SU-DHL-6 (cell line): ENCODE measurements at regions not wholly inside any gene's neighbourhood (a gene's known extent, or its start where the extent isn't known, plus 50 kb on each side); places are given as distances from the start of the nearest gene placed in this dataset.

Source experiments
- H2AFZ ChIP-seq: fragments of 200-600 bp; sonication (generic); 2 replicates; pipeline ENCODE4 v1.6.1; 2014; ENCODE audit warnings: low read depth, mild to moderate bottlenecking, moderate library complexity, mixed read lengths, antibody characterized with exemption, low read length; ENCODE audit not compliant: severe bottlenecking
- H3F3A ChIP-seq: fragments of 200-600 bp; shearing (Covaris generic); 2 replicates; pipeline ENCODE4 v1.6.0; 2016; ENCODE audit warnings: antibody characterized with exemption, mild to moderate bottlenecking; ENCODE audit not compliant: insufficient read depth
- H3K27ac ChIP-seq: fragments of 200-600 bp; sonication (generic); 2 replicates; pipeline ENCODE4 v1.5.1; 2016; ENCODE audit warnings: low read depth, mild to moderate bottlenecking, low read length, moderate library complexity, mixed read lengths
- H3K27me3 ChIP-seq: fragments of 200-600 bp; sonication (generic), shearing (Covaris generic); 2 replicates; pipeline ENCODE4 v1.6.0; 2014; ENCODE audit warnings: mild to moderate bottlenecking, low read length
- H3K36me3 ChIP-seq: fragments of 200-600 bp; sonication (generic); 2 replicates; pipeline ENCODE4 v1.6.1; 2014; ENCODE audit warnings: mild to moderate bottlenecking, low read length, mixed read lengths
- H3K4me2 ChIP-seq: fragments of 300-600, 200-600 bp; shearing (Covaris generic), sonication (generic); 2 replicates; pipeline ENCODE4 v1.6.0; 2014; ENCODE audit warnings: low read length, low read depth, mild to moderate bottlenecking; ENCODE audit not compliant: poor library complexity, severe bottlenecking
- H3K4me3 ChIP-seq: fragments of 200-600 bp; sonication (generic); 2 replicates; pipeline ENCODE4 v1.5.1; 2014; ENCODE audit warnings: antibody characterized with exemption, low read length, mild to moderate bottlenecking, mixed read lengths; ENCODE audit not compliant: insufficient read depth, poor library complexity, severe bottlenecking
- H3K79me2 ChIP-seq: fragments of 200-600 bp; sonication (generic); 2 replicates; pipeline ENCODE4 v1.6.1; 2014; ENCODE audit warnings: mild to moderate bottlenecking, low read length, moderate library complexity; ENCODE audit not compliant: insufficient read depth
- H3K9ac ChIP-seq: fragments of 200-600 bp; sonication (generic); 2 replicates; pipeline ENCODE4 v1.7.0; 2014; ENCODE audit warnings: mild to moderate bottlenecking, low read length
- H3K9me2 ChIP-seq: fragments of 200-600 bp; sonication (generic); replicated peaks from 2 replicates; pipeline ENCODE4 v1.6.1; 2014; ENCODE audit warnings: low read length; ENCODE audit not compliant: insufficient read depth
- H3K9me3 ChIP-seq: fragments of 200-600 bp; sonication (generic); 2 replicates; pipeline ENCODE4 v1.6.1; 2014; ENCODE audit warnings: low read length, mixed read lengths; ENCODE audit not compliant: insufficient read depth
- H4K20me1 ChIP-seq: fragments of 200-600 bp; sonication (generic); 2 replicates; pipeline ENCODE4 v1.6.1; 2014; ENCODE audit warnings: low read depth, mild to moderate bottlenecking, antibody characterized with exemption, low read length, moderate library complexity, mixed read lengths
- EZH2phosphoT487 ChIP-seq: fragments of 200-600 bp; sonication (generic), shearing (Covaris generic); conservative IDR thresholded peaks from 2 replicates; pipeline ENCODE4 v1.6.1; 2018; ENCODE audit warnings: mild to moderate bottlenecking, antibody characterized with exemption, low read length, moderate library complexity, mixed read lengths
- TF ChIP-seq, protein P1 (sequence below): fragments of 200-600 bp; sonication (generic); IDR thresholded peaks from one replicate; pipeline ENCODE4 v1.5.1; 2017; ENCODE audit warnings: antibody characterized with exemption, mild to moderate bottlenecking, low read length, moderate library complexity; ENCODE audit not compliant: insufficient read depth, poor library complexity, severe bottlenecking

GRCh38 chr18:45357686-45358470 is 257.4 kb upstream of the SLC14A2 start:
- Histone ChIP-seq H3K4me3 (no peak overlapping the region), H3K79me2 (no peaks in the 10 kb centered on the region), H3K27ac (no peak overlapping the region), H3F3A (no peaks in the 10 kb centered on the region), H3K9me2 (no peaks in the 10 kb centered on the region), H3K4me2 (no peak overlapping the region), H3K9me3 (no peaks in the 10 kb centered on the region), H4K20me1 (no peaks in the 10 kb centered on the region), H2AFZ (no peak overlapping the region), H3K27me3 (no peaks in the 10 kb centered on the region), H3K9ac (no peak overlapping the region), H3K36me3 (no peaks in the 10 kb centered on the region)
- TF ChIP-seq, protein P1, sequence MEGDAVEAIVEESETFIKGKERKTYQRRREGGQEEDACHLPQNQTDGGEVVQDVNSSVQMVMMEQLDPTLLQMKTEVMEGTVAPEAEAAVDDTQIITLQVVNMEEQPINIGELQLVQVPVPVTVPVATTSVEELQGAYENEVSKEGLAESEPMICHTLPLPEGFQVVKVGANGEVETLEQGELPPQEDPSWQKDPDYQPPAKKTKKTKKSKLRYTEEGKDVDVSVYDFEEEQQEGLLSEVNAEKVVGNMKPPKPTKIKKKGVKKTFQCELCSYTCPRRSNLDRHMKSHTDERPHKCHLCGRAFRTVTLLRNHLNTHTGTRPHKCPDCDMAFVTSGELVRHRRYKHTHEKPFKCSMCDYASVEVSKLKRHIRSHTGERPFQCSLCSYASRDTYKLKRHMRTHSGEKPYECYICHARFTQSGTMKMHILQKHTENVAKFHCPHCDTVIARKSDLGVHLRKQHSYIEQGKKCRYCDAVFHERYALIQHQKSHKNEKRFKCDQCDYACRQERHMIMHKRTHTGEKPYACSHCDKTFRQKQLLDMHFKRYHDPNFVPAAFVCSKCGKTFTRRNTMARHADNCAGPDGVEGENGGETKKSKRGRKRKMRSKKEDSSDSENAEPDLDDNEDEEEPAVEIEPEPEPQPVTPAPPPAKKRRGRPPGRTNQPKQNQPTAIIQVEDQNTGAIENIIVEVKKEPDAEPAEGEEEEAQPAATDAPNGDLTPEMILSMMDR = no peak
- TF ChIP-seq EZH2phosphoT487 = no peak

DNA sequence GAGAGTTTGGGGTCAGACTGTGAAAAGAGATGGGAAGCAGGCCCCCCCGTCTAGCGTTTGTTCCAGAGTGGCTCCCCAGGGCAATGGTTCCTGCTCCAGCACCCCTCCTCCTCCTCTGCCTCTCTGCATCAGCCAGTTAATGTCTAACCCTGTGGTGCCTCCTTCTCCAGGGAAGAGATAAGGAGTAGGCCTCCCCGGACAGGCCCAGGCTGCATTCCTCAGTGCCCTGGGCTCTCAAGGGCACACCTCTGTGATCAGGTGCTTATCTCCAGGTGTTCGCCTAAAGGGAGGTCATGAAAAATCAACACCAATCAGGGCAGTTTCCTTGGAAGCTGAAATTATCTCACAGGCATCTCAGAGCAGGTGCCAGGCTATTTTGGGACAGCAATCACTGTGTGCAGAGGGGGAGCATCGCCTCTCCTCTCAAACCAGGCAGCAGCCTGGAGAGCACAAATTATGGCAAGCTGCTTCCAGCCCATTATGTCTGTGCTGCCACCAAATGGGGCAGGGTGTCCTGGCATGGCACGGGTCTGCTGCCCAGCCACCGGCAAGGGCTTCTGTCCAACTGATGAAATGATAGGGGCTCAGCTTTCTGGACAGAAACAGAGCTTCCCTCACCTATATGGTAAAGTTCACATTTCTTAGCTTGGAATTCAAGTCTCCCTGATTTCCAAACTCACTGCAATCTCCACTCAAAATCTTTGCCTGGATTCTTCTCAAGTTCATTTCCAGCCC is 255.8 kb upstream of the SLC14A2 start:
- H3K27ac ChIP-seq = no peak overlapping the region
- no peak overlapping the region for H3K4me3 ChIP-seq
- no peaks in the 10 kb centered on the region for H3K9me3 ChIP-seq
- H2AFZ ChIP-seq = no peak overlapping the region
- no peaks in the 10 kb centered on the region for H3K27me3 ChIP-seq
- H3K79me2 ChIP-seq = no peaks in the 10 kb centered on the region
- TF ChIP-seq, protein P1 = no peak
- TF ChIP-seq EZH2phosphoT487 = no peak
- no peaks in the 10 kb centered on the region for H3K9me2 ChIP-seq
- H4K20me1 ChIP-seq = no peaks in the 10 kb centered on the region
- H3K36me3 ChIP-seq = no peaks in the 10 kb centered on the region
- no peak overlapping the region for H3K4me2 ChIP-seq
- no peaks in the 10 kb centered on the region for H3F3A ChIP-seq
- no peak overlapping the region for H3K9ac ChIP-seq

DNA sequence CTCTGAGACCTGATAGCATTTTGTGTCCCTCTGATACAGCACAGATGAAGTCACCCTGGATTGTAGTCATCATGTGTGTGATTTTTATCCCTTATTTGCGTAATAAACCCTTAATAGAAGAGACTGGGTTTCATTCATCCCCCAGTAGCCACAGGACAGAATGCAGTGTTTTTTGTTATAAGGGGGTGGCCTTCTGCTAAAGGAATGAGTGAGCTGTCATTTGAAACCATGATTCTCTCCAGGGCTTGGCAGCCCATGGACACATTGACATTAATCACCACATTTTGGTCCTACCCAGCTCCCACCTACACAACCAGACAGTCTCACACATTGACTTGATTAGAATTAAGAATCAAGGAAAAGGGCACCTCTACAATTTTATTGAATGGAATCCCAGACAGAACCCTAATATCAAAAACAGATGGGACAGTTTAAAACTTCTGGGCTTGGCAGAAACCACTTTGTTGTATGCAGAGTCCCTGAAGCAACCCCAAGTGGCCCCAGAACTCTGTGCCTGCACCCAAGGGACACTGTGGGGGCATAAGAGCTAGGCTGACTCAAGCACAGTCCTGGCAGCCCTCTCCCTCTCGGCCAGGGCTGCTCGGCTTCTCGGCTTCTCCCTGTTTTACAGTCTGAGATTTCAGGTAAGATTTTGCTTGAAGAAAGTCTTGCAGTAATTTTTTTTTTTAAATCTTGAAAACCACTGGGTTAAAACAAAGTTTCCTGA is 254.0 kb upstream of the SLC14A2 start:
- Histone ChIP-seq H2AFZ (no peak overlapping the region), H3F3A (no peaks in the 10 kb centered on the region), H3K4me2 (no peak overlapping the region), H4K20me1 (no peaks in the 10 kb centered on the region), H3K4me3 (no peak overlapping the region), H3K36me3 (no peaks in the 10 kb centered on the region), H3K9ac (no peak overlapping the region), H3K27ac (no peak overlapping the region), H3K27me3 (no peaks in the 10 kb centered on the region), H3K79me2 (no peaks in the 10 kb centered on the region), H3K9me3 (no peaks in the 10 kb centered on the region), H3K9me2 (no peaks in the 10 kb centered on the region)
- TF ChIP-seq, protein P1 = no peak
- TF ChIP-seq EZH2phosphoT487 = no peak
